ENCODE measurements at regions not wholly inside any gene's neighbourhood (a gene's known extent, or its start where the extent isn't known, plus 50 kb on each side); places are given as distances from the start of the nearest gene placed in this dataset.

- POLR2A ChIA-PET = no interaction called here
- DNase-seq (ENCODE audit: extremely low spot score) = no peak
- CTCF ChIA-PET = no interaction called here
- no peak for TF ChIP-seq CTCF (IDR thresholded peaks at IDR 0.05; ENCODE audit: control extremely low read depth, extremely low read depth, low read depth, missing control alignments)
Measured at GRCh38 chr3:68447885-68448284, 484.5 kb downstream of the TAFA4 start.

- no peak for TF ChIP-seq CTCF (IDR thresholded peaks at IDR 0.05; ENCODE audit: control extremely low read depth, extremely low read depth, low read depth, missing control alignments)
- POLR2A ChIA-PET = no interaction called here
- no peak for DNase-seq (ENCODE audit: extremely low spot score)
- CTCF ChIA-PET = no interaction called here
Measured at GRCh38 chr3:68441054-68441453, 491.3 kb downstream of the TAFA4 start.

- TF ChIP-seq CTCF (IDR thresholded peaks at IDR 0.05; ENCODE audit: control extremely low read depth, extremely low read depth, low read depth, missing control alignments) = no peak
- POLR2A ChIA-PET = no interaction called here
- CTCF ChIA-PET = no interaction called here
- DNase-seq (ENCODE audit: extremely low spot score) = no peak
Measured at GRCh38 chr3:68436619-68437401, 495.5 kb downstream of the TAFA4 start.

- TF ChIP-seq CTCF (IDR thresholded peaks at IDR 0.05; ENCODE audit: control extremely low read depth, extremely low read depth, low read depth, missing control alignments) = no peak
- ChIA-PET POLR2A (no interaction called here), CTCF (no interaction called here)
- DNase-seq (ENCODE audit: extremely low spot score) = no peak
Measured at GRCh38 chr3:68428495-68428894, 503.9 kb downstream of the TAFA4 start.

GRCh38 chr3:68424796-68425460 lies 507.4 kb downstream of the TAFA4 start:
- TF ChIP-seq CTCF (IDR thresholded peaks at IDR 0.05; ENCODE audit: control extremely low read depth, extremely low read depth, low read depth, missing control alignments) = no peak
- DNase-seq (ENCODE audit: extremely low spot score) = no peak
- POLR2A ChIA-PET = no interaction called here
- CTCF ChIA-PET = interaction anchor here (1.0 kb wide), 1 partner anchor 11 kb away, joined by 4 read pairs; no protein-coding TSS in a partner anchor

- ChIA-PET CTCF (interaction anchor here (1.1 kb wide), 1 partner anchor 9 kb away, joined by 3 read pairs; no protein-coding TSS in a partner anchor), POLR2A (no interaction called here)
- DNase-seq (ENCODE audit: extremely low spot score) = no peak
- no peak for TF ChIP-seq CTCF (IDR thresholded peaks at IDR 0.05; ENCODE audit: control extremely low read depth, extremely low read depth, low read depth, missing control alignments)
Measured at GRCh38 chr3:68408626-68409025, 523.7 kb downstream of the TAFA4 start.
